ENCODE measurements at regions not wholly inside any gene's neighbourhood (a gene's known extent, or its start where the extent isn't known, plus 50 kb on each side); places are given as distances from the start of the nearest gene placed in this dataset.
A peak's percentile ranks its signal among the peaks of the same experiment; 100 is the strongest.

DNA sequence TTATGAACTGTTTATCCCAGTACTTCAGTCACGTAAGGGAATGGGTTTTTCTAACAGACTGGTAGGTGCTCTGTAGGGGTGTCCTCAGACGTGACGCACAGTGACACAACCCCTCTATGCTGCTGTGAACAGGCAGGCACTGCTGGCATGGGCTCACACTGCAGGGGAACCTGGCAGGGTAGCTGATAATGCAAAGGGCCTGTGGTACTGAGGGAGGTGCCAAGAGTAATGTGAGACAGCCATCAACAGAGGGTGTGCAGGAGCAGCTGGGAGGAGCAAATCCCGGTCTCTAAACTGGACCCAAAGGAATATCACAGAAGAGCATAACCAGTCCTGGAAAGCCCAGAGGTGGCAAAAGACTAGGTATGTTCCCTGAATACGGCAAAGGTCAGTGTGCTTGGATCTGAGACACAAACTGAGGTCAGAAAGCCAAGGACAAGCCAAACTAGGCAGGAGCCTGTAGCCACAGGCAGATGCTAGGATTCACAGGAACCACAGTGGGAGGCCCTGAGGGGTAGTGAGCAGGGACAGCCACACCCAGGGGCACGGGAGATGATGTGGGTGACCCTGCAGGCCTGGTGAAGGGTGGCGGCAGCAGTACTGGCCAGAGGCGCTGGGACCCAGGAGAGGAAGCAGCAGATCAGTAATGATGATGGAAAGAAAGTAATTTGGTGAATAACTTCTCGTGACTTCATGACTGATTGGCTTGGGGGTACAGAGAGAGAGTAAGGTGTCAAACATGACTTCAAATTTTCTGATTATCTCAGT, 248.1 kb upstream of the CHRNA7 start:
- DNase-seq = no peak

DNA sequence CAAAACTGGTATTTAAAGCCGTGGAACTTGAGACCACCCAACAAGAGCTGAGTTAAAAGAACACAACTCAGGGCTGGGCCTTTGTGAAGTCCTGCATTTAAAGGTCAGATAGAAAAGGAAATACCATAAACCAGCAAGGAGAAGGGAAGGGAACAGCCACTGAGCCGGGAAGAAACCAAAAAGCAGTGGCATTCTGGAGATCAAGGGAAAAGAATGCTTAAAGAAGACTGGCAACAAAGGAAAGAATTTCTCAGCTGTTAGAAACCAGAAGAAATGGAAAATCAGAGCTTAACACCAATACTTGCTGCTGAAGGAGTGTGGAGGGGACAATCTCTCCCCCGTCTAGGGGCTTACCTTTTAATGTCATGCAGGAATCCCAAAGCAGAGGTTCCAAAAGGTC, 247.4 kb upstream of the CHRNA7 start:
- DNase-seq = no peak

DNA sequence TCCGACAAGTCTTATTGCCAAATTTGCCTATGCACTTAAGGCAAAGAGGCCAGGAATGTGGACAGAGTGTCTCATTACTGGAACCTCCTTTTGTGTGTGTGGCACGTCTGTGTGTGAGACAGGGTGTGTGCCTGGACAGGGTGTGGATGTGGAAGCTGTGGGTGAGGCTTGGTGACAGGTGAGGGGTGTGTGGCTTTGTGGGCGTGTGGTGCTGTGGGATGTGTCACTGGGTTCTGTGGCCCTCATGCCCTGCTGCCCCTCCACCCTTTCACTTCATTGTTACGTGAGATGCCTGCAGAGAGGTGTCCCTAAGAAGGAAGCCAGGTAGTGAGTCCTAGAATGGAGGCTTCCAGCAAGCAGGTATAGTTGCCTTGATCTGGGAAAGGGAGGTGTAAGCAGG, 244.0 kb upstream of the CHRNA7 start:
- DNase-seq = no peak

DNA sequence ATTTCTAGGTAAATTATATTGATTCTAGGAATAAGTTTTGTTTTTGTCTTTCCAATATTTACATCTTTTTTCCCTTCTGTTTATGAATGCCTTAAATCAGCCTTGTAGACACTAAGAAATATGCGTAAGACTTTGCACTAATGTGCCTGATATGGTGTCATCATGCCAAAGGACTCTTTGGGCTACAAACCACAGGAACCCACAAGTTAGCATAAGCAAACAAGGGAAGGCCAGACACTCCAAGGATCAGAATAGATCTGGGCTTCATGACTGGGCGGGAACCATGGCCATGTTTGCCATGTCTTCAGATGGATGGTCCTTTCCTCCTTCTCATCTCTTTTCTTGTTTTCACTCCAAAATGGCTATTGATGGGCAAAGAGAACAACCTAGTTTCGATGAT, 242.2 kb upstream of the CHRNA7 start:
- DNase-seq = no peak

DNA sequence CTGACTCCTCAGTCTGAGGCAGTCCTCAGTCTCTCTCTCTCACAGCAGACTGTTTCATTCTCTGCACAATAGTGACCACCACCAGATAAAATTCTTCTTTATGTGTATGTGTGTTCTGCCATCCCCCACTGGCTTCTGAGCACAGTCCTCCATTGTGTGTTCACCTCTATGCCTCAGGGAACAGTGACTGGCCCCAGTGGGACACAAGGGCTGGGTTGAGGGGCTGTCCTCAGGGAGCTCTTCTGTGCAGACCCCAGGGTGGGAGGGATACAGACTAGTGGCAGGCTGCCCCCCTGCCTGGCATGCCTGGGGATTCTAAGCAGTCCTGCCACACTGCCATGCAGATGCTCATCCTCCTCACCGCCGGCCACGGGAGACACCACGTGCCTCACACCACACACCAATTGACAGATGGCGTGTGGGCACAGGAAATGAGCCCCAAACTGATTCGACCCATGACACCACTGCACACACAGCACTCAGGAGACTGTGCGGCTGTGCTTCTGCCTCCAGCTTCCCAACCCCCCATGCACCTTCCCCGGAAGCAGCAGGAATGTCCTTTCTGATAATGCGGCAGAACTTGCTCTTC, 237.6 kb upstream of the CHRNA7 start:
- DNase-seq = no peak

GRCh38 chr15:31799319-31799714, 231.0 kb upstream of the CHRNA7 start:
- no peak for DNase-seq

DNA sequence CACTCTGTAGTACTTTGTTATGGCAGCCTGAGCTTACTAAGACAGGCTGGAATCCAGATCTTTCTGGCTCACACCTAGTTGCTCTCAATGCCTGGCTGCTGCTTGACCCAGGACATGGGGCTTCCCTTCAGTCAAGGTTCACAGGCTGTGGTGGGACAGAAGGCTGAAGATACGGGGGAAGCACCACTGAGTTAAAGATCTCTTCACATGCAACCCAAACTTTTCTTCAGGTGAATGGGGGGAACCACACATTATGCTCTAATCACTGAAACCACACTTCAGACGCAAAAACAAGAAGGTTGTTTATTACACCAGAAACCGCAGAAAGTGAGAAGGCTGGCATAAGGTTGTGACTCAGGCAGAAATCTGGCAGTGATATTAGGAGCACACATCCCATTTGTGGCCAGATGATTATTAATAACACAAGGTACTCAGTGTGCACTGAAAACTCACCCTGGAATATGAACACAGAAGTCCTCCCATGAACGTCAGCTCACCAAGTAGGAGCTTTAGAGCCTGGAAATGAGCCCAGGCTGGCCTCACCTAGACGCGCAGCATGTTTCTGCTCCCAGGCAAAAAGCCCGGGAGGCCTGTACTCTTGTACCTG, 230.5 kb upstream of the CHRNA7 start:
- DNase-seq = no peak

- no peak for DNase-seq
Measured at GRCh38 chr15:31801152-31801551, 229.2 kb upstream of the CHRNA7 start.

DNA sequence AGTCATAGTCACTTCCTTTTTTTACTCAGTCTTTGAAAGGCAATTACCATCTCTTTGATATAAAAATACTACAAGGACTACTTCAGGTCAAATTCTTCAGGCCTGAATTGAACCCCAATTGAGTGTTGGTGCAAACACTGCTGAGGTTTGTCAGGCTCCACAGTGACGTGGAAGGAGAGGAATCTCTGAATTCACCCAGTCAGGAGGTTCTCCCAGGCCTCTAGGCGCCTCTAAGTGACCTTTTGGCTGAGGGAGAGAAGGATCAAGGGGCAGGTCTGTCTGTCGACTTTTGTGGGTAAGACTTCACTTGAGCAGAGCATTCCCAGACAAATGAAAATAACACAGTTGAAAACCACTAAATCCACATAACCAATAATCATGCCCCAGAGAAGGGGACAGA, 227.6 kb upstream of the CHRNA7 start:
- no peak for DNase-seq

DNA sequence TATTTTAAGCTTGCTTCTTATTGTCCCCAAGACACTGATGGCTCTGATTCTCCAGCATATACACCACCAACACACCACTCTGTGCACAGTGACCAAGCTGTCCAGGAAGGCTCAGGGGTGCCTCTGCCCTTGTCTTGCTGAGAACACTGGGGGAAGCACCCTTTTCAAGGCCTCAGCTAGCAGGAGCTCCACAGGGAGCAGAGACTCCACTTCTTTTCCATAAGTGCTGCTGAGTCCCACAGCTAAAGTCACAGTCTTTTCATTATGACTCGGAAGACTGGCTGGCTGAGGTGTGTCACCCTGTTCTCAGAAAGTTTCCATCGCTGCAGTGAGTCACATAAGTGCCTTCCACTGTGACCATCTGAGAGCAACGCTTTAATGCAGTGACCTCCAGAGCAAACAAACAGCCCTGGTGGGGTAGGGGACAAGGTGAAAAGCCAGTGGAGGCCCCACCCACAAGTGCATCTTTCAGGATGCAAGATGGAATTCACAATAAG, 226.9 kb upstream of the CHRNA7 start:
- DNase-seq = no peak

GRCh38 chr15:31805090-31805662, 225.1 kb upstream of the CHRNA7 start:
- no peak for DNase-seq

DNA sequence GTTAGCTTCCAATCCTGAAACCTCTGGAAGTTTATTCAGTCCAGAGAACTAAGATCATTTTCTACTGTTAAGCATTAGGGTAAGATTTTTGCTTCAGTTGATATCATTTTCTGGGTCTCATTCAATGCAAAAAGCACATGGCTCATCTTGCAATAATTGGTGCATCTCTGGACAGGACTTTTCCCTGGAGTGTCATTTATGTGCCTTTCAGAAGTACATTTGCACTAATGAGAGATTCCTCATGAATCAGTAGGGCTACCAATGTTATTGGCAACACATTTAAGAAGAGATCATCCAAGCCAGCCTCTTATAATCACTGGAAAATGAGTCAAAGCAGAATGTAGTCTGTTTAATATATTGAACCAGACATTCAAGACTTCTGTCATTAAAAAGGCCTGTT, 224.2 kb upstream of the CHRNA7 start:
- no peak for DNase-seq

- no peak for DNase-seq
Measured at GRCh38 chr15:31811641-31812040, 218.7 kb upstream of the CHRNA7 start.

DNA sequence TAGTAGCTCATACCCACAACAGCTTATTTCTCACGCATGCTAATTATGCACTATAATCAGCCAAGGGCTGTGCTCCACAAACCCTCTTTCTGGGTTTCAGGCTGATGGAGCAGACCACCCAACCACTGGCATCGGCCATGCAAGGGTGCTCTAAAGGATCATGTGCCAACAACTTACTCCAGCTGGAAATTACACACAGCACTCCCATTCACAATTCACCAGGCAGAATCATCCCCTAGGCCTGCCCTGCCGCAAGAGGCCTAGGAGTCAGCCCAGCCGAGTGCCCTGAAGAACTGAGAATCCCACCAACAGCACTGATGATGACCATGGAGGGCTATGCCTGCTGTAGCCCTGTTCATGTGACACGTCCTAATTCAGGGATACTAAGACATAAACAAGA, 216.2 kb upstream of the CHRNA7 start:
- no peak for DNase-seq

- peak in 1 of 3 experiments; percentile 10 for DNase-seq
Measured at GRCh38 chr15:31815411-31816155, 214.7 kb upstream of the CHRNA7 start.

DNA sequence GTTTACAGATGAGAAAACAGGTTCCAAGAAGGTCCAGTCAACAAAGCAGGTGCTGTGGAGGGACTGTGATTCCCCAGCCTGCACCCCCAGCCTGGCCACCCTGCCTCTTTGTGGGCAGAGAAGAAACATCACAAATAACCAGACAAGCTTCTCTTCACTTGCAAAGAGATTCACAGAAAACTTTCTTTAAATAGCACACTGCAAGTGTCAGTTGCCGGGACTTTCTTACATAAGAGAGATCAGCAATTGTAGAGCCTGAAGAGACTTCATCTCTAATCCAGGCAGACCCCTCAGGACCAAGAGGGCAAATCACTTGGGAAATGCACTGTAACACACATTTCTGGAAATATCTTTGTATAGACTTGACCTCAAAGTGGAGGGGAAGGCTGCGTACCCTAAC, 207.9 kb upstream of the CHRNA7 start:
- DNase-seq = no peak

DNA sequence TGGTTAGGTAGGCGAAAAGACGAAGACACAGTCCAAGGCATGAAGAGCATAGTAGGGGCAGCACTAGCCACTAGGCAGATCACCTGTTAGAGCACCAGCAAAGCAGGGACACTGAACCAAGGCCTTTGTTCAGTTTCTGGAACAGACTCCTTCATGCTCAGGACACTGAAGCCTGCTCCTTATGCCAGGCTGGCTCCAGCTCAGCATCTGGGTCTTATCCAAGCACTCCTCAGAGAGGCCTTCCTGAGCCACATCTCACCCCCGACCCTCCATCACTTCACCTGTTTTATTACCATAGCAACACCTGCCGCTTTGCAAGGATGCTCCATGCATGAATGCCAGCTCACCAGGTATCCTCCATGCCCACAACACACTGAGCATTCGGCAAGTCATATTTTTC, 206.3 kb upstream of the CHRNA7 start:
- DNase-seq = peak; percentile 4 to 45 (median 32)

- DNase-seq = no peak
Measured at GRCh38 chr15:31828594-31828993, 201.7 kb upstream of the CHRNA7 start.

GRCh38 chr15:31830591-31830990, 199.7 kb upstream of the CHRNA7 start:
- DNase-seq = no peak

DNA sequence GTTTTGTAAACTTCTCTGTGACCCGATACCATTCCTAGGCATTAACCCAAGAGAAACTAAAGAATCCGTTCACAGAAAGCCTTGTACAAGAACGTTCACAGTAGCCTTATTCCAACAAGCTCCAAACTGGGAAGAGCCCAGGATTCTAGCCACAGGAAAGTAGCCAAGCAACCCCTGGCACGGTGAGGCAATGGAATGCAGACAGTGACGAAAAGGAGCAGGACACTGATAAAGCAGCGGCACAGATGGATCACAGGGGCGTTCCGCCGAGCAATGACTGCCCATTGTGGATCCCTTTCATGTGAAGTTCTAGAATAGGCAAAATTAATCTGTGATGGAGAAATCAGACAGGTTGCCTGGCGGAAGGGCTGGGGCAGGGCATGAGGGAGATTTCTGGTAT, 198.7 kb upstream of the CHRNA7 start:
- no peak for DNase-seq

DNA sequence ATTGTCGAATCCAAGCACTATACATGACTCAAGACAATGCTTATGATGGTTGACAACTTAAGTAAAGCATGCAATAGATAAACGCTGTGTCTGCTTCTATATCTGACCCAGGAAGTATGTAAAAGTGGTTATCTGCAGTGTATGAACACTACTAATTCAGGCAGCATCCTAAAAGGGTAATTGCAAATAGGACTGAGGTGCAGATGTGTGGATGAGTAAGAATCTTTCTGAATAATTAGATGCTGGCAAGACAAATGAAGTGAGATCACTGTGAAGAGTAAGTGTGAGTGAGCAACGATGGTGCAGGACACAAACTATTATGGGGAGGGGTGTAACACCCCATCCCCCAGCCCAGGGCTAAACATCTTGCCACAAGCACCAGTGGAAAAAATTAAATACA, 195.7 kb upstream of the CHRNA7 start:
- no peak for DNase-seq

DNA sequence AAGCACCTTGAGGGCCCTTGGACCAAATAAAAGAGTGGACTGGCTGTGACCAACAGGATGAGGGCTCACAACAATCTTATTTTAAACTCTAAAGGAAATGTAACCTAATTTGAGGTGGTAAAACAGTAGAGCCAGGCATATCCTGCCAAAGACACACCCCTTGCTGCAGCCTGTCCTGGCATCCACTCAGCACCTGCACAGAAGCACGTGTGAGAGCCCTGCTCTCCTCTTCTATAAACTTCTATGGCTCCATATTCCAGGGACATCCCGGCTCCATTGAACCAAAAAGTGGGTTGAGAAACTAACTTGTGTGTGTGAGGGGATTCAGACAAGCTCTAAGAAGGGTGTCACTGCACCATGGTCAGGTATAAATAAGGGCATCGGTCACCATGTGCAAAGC, 190.9 kb upstream of the CHRNA7 start:
- no peak for DNase-seq

GRCh38 chr15:31840849-31841476, 189.4 kb upstream of the CHRNA7 start:
- DNase-seq = peak in 1 of 3 experiments; percentile 1
